Caco-2 (cell line): ENCODE measurements at regions not wholly inside any gene's neighbourhood (a gene's known extent, or its start where the extent isn't known, plus 50 kb on each side); places are given as distances from the start of the nearest gene placed in this dataset.

Source experiments
- BruUV-seq: library from RNA; stranded (reverse); fragments of 400-500 nt; replicated peaks from 2 replicates; lab custom pipeline; 2021; lab: Mats Ljungman, UMichigan
- CTCF ChIA-PET: fragments of 300-600 bp; sonication (Branson Sonifier 250); formaldehyde crosslinking; loops from one replicate; lab custom pipeline; 2022; ENCODE audit warnings: antibody characterized with exemption; lab: Charles Lee
- POLR2A ChIA-PET: fragments of 300-600 bp; sonication (Branson Sonifier 250); formaldehyde crosslinking; loops from one replicate; lab custom pipeline; 2022; ENCODE audit warnings: antibody characterized with exemption; lab: Charles Lee
- DNase-seq, 2 experiments: peaks; one replicate each; pipeline versions ENCODE4 v3.0.0 to v3.0.0-alpha.2; 2020 to 2022
- H3K27me3 ChIP-seq: replicated peaks from 2 replicates; pipeline ENCODE4 v1.6.0; 2011; ENCODE audit warnings: low read length; ENCODE audit not compliant: control insufficient read depth, insufficient read depth
- H3K36me3 ChIP-seq: 2 replicates; pipeline ENCODE4 v1.5.1; 2011; ENCODE audit warnings: low read length; ENCODE audit not compliant: control insufficient read depth, insufficient read depth
- H3K4me1 ChIP-seq: fragments of 250-450 bp; sonication (Bioruptor Pico); 2 replicates; pipeline ENCODE4 v1.5.1; 2020; ENCODE audit warnings: mild to moderate bottlenecking
- H3K4me3 ChIP-seq: 2 replicates; pipeline ENCODE4 v1.5.1; 2011; ENCODE audit warnings: low read depth, mild to moderate bottlenecking, control low read depth, low read length
- H3K9me3 ChIP-seq: fragments of 250-450 bp; sonication (Bioruptor Pico); 2 replicates; pipeline ENCODE4 v1.5.1; 2020; ENCODE audit warnings: mild to moderate bottlenecking, moderate library complexity
- H3K27ac Mint-ChIP-seq: one replicate; pipeline ENCODE4 v1.8.0; 2022; ENCODE audit warnings: mixed read lengths; ENCODE audit not compliant: unreplicated experiment
- H3K27me3 Mint-ChIP-seq: one replicate; pipeline ENCODE4 v1.8.0; 2022; ENCODE audit warnings: mixed read lengths; ENCODE audit not compliant: insufficient read depth, unreplicated experiment
- H3K36me3 Mint-ChIP-seq: one replicate; pipeline ENCODE4 v1.8.0; 2022; ENCODE audit warnings: mild to moderate bottlenecking, mixed read lengths; ENCODE audit not compliant: insufficient read depth, unreplicated experiment
- H3K4me1 Mint-ChIP-seq: one replicate; pipeline ENCODE4 v1.8.0; 2022; ENCODE audit warnings: low read depth, mixed read lengths; ENCODE audit not compliant: unreplicated experiment
- H3K4me3 Mint-ChIP-seq: one replicate; pipeline ENCODE4 v1.8.0; 2022; ENCODE audit warnings: mild to moderate bottlenecking, moderate library complexity, mixed read lengths; ENCODE audit not compliant: unreplicated experiment
- H3K9me3 Mint-ChIP-seq: one replicate; pipeline ENCODE4 v1.8.0; 2022; ENCODE audit warnings: mixed read lengths; ENCODE audit not compliant: unreplicated experiment
- CTCF ChIP-seq, 2 experiments: fragments of 200-600 bp in 1 of 2; IDR thresholded peaks; 1 replicate in 1 of 2; 2 replicates in 1 of 2; pipeline versions ENCODE4 v1.5.1 to v1.8.0; 2011 to 2022; ENCODE audit warnings: antibody characterized with exemption in 1 of 2, control low read depth in 1 of 2, inconsistent platforms in 1 of 2, low read depth in 1 of 2, low read length in 1 of 2, mild to moderate bottlenecking in 1 of 2, moderate library complexity in 1 of 2; ENCODE audit not compliant: insufficient read depth in 1 of 2, severe bottlenecking in 1 of 2, unreplicated experiment in 1 of 2
- intact Hi-C: fragments of 100-400 bp; cut with micrococcal nuclease; formaldehyde crosslinking; loops from one replicate; pipeline ENCODE4 v1.10.0; 2022; ENCODE audit not compliant: unreplicated experiment

GRCh38 chr17:6903326-6903900 lies 71.9 kb upstream of the TEKT1 start:
- CTCF ChIA-PET: no interaction called here
- DNase-seq: no peak
- Histone ChIP-seq H3K36me3 (no peaks in the 10 kb centered on the region), H3K4me3 (no peak overlapping the region), H3K9me3 (no peaks in the 10 kb centered on the region), H3K27me3 (no peaks in the 10 kb centered on the region), H3K4me1 (no peaks in the 10 kb centered on the region)
- peaks cover 6% of the 10 kb centered on the region for H3K27me3 Mint-ChIP-seq
- H3K4me1 Mint-ChIP-seq: no peaks in the 10 kb centered on the region
- no peaks in the 10 kb centered on the region for H3K9me3 Mint-ChIP-seq
- H3K4me3 Mint-ChIP-seq: no peak overlapping the region
- H3K27ac Mint-ChIP-seq: no peak overlapping the region
- TF ChIP-seq CTCF (IDR thresholded peaks at IDR 0.05; ENCODE audit: insufficient read depth in 1 of 2, low read depth in 1 of 2, low read length in 1 of 2, severe bottlenecking in 1 of 2, unreplicated experiment in 1 of 2): no peak
- peaks cover 6% of the 10 kb centered on the region for H3K36me3 Mint-ChIP-seq
- no TSS peak for BruUV-seq
- POLR2A ChIA-PET: no interaction called here
- intact Hi-C loops: no loop called here

DNA sequence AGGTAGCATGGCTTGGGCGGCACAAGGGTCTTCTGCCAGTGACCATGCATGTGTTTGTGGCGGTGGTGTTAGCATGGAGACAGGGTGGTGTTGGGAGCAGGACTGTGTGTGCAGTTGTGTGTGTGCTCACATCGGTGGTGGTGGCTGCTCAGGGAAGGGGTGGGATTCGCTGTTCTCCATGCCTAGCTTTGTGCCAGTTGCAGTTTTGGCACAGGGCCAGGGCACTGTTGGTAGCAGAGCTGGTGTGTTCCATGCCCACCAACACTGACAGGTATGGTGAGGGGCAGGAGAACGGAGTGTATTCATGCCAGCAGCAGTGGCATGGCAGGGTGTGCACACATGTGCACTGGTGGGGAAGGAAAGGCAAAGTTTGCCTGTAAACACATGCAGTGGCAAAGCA lies 77.3 kb upstream of the TEKT1 start:
- Histone ChIP-seq H3K27me3 (no peaks in the 10 kb centered on the region), H3K9me3 (no peaks in the 10 kb centered on the region), H3K4me1 (no peaks in the 10 kb centered on the region), H3K36me3 (no peaks in the 10 kb centered on the region), H3K4me3 (no peak overlapping the region)
- no peak for DNase-seq
- Mint-ChIP-seq H3K27ac (no peak overlapping the region), H3K4me1 (no peaks in the 10 kb centered on the region), H3K9me3 (no peaks in the 10 kb centered on the region), H3K27me3 (peaks cover 5% of the 10 kb centered on the region), H3K36me3 (no peaks in the 10 kb centered on the region), H3K4me3 (no peak overlapping the region)
- ChIA-PET CTCF (interaction anchor here (0.6 kb wide), 1 partner anchor 77 kb away, joined by 3 read pairs; no protein-coding TSS in a partner anchor), POLR2A (no interaction called here)
- intact Hi-C loops: no loop called here
- no peak for TF ChIP-seq CTCF (IDR thresholded peaks at IDR 0.05; ENCODE audit: insufficient read depth in 1 of 2, low read depth in 1 of 2, low read length in 1 of 2, severe bottlenecking in 1 of 2, unreplicated experiment in 1 of 2)
- BruUV-seq: no TSS peak

GRCh38 chr17:6910987-6911603 lies 79.6 kb upstream of the TEKT1 start:
- ChIA-PET POLR2A (no interaction called here), CTCF (interaction anchor here (0.5 to 1.2 kb wide), 5 partner anchors 82 to 254 kb away, joined by 3 to 5 read pairs (median 3); no protein-coding TSS in a partner anchor)
- no peaks in the 10 kb centered on the region for H3K36me3 Mint-ChIP-seq
- DNase-seq: peak in 1 of 2 experiments; percentile 1
- H3K9me3 Mint-ChIP-seq: no peaks in the 10 kb centered on the region
- H3K36me3 ChIP-seq: no peaks in the 10 kb centered on the region
- no peaks in the 10 kb centered on the region for H3K4me1 Mint-ChIP-seq
- H3K4me1 ChIP-seq: no peaks in the 10 kb centered on the region
- intact Hi-C loops: no loop called here
- no peaks in the 10 kb centered on the region for H3K9me3 ChIP-seq
- H3K4me3 Mint-ChIP-seq: no peak overlapping the region
- no peaks in the 10 kb centered on the region for H3K27me3 ChIP-seq
- TF ChIP-seq CTCF (IDR thresholded peaks at IDR 0.05; ENCODE audit: insufficient read depth in 1 of 2, low read depth in 1 of 2, low read length in 1 of 2, severe bottlenecking in 1 of 2, unreplicated experiment in 1 of 2): peak; percentile 32 to 44
- H3K27ac Mint-ChIP-seq: no peak overlapping the region
- H3K4me3 ChIP-seq: no peak overlapping the region
- peaks cover 5% of the 10 kb centered on the region for H3K27me3 Mint-ChIP-seq
- BruUV-seq: no TSS peak
